ACHN (cell line): ENCODE measurements at regions not wholly inside any gene's neighbourhood (a gene's known extent, or its start where the extent isn't known, plus 50 kb on each side); places are given as distances from the start of the nearest gene placed in this dataset.

Source experiments
- DNase-seq: peaks from one replicate; pipeline ENCODE4 v3.0.0-alpha.2; 2015
- in situ Hi-C: cut with HindIII; loops from 2 replicates; pipeline ENCODE4 v1.10.0; 2017; ENCODE audit warnings: low sequenced_read_pairs, low pct_ligation_motif_present, low pct_unique_long_range_greater_than_20kb

DNA sequence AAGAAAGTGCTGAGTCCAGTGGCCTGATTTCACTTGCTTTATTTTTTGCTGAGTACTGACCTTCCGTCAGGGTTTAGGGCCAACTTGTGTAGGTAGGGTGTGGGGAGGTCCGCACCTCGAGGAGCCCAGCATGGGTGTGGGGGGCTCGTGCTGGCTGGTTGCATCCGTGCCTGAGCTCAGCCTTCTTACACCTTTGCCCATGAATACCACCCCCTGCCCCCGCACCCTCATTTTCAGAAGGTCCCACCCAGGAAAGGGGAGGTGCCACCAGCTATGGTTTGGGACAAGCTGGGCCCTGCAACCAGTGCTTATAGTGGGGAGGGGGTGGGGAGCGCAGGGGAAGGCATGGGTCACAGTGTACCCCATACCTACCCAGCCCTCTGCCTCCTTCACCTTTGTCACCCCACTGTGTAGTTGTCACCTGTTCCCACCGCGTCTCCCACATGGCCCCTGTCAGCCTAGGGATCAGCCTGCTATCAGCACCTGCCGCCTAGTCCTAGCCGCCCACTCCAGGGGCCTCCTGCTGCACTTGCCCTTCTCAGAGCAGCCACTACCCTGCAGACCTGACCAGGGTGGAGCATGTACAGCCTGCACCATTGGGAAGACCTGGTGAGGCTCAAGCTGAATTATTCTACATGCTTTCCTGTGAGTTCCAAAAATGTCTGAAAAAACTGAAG lies 146.2 kb upstream of the RET start:
- in situ Hi-C loops = no loop called here
- DNase-seq = no peak

DNA sequence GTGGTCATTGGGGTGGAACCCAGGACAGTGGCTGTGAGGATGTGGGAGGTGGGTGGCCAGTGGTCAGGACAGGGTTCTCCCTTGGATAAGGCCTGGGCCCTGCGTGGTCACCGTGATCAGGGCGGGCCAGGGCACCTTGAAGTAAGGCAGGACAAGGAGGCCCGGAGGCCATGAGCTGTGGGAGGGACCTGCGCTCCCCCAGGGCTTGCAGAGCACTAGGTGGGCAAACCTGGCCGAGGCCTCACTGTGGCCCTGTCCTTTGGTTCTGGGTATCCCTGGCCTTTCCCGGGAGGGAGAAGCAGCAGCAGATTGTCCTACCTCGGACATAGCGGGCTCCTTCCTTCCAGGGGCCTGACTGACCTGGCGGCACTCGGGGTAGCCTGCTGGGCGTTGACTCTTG lies 144.8 kb upstream of the RET start:
- DNase-seq = no peak
- in situ Hi-C loops = no loop called here

DNA sequence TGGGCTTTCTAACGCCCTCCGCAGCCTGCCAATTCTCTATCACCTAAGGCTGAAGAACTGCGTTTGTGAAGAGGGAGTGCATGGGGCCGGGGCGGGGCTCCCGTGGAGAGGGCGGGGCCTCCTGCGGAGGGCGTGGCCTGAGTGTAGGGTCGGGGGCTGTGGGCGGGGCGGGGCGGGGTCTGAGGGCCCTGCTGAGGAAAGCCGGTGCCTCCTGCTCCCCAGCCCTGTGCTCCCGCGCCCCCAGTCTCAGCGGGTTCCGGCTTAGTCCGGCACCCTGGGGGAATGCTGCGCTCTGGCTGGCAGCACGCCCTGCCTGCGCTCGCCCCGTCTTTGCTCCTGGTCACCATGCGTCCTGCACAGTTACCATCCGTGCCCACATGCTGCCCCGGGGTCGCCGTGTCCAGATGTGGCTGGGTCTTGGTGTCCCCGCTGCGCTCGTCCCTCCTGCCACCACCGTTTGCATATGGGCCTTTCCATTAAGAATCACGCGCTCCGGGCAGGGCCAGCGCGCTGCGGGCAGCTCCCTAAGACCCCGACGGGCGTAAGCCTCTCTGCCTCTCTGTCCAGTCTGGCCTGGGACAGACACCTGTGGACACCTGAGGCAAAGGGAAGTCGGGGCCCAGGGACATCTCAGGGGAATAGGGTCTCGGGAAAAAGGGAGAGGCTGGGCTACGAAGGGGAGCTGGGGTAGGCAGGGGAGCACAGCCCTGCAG lies 144.0 kb upstream of the RET start:
- in situ Hi-C loops = no loop called here
- no peak for DNase-seq

DNA sequence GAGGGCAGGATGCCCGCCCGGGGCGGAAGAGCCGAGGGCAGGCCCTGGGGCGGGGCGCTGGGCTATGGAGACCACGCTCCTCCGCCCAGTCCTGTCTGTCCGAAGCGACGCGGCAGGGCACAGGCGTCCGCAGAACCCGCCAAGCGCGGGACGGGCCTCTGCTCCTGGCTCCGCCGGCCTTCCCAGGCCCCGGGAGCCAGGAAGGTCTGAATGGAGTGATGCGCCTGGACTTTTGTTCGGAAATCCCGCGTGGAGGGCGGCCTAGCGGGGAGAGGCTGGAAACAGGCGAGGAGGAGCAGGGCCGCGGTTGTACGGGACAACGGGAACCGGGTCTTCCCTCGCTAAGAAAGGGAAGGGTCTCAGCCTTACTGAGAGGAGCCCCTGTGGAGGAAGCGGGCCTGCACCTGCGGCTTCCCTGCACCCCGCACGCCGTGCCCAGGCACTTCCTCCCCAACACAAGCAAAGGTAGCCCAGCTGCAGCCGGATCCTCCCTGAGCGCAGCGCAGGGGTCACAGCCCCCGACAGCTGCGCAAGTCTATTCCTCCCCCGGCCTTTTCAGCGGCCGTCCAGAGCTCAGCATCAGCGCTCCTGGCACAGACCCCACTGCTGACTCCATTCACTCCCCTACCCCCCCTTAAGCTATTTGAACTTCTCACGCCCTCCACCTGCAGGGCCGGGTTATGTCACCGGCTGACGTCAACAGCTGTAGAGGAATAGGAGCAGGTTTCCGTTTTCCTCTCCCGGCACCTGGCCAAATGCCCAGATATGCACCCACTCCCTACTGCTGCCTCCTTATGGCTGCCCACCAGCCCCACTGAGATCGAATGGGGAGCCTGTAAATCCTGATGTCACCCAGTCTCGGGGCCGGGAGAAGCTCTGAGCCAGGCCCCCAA lies 143.2 kb upstream of the RET start:
- DNase-seq = no peak
- in situ Hi-C loops = no loop called here

DNA sequence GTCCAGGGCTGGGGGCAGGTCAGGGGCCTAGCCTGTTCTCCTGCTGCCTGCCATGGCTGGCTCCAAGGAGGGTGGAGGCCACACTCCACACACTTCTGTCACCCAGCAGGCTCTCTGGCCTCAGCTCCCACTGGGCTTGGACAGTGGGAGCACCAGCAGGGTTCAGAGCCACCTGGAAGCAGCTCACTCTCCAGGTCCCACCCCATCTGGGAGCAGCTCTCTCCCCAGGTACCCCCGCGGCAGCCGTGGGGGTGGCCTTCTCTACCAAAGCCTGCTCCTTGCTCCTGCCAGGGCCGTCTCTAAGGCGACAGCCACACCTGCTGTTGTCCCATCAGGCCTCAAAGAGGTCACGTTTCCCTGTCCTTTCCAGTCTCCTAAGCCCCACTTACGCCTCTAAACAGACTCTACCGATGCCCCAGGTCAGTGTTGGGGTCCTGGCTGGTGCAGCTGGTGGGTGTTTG lies 142.5 kb upstream of the RET start:
- DNase-seq = no peak
- in situ Hi-C loops = no loop called here

DNA sequence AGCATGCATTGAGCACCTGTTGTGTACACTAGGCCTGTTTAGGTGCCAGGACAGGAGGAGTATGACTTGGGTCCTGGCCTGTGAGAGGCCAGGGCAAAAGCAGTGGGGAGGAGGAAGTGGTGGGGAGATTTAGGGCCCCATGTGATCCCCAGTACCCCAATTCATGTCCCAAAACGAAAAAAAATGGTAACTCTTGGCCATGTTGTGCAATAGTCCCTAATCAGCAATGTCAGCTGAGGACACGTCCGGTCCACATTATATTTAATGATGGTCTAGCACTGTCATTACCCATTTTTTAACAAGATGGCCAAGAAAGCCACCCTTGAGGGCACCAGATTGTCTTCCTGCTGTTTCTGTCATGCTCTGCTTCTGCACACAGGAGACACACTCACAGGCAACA lies 142.0 kb upstream of the RET start:
- DNase-seq = no peak
- in situ Hi-C loops = no loop called here

DNA sequence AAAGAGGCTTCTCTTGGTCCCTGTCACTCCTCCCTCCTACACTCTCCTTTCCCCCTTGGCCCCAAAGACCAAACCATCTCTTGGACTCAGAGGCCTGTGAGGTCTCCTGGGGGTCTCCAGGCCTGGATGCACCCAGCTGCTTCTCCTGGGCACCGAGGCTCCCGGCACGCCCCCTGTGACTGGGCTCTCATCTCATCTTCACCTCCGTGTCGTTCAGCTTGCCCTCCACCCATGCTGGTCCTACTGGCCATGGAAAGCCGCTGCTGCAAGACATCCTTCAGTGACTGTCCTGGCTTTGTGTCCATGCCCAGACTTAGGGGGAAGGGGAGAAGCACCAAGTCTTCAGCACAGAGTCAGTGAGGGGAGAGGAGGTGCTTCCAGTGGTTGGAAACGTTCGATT lies 141.4 kb upstream of the RET start:
- in situ Hi-C loops = no loop called here
- DNase-seq = no peak

DNA sequence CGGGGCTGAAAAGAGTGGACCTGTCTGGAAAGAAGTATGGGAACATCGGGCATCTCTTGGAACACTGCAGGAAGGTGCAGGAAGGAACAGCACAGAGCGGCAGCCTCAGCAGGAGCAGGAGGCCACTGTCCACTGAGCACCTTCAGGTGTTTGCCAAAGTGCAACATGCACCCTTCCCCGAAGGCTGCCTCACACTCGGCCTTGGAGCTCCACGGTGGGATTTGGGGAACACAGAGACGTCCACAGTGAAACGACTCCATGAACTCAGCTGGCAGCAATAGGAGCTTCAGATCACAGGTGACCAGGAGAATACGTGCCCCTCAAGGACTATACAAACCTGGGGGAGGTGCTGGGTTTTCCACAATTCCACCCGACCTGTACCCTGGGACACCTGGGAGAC lies 140.3 kb upstream of the RET start:
- no peak for DNase-seq
- in situ Hi-C loops = no loop called here

DNA sequence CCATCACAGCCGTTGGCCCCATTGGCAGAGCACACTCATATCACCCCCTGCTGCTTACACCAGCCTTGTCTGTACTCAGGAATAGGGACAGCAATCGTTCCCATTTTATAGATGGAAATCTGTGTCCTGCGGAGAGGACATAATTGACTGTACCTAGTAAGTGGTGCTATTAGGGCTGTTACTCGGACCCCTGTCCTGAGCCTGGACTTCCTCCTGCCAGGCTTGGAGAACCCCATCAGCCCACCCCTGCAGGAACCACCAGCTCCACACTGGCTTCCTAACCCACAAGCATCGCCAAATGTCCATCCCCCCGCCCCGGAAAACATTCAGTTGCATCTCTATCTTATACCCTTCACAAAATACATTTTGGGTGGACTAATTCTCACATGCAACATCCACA lies 139.8 kb upstream of the RET start:
- no peak for DNase-seq
- in situ Hi-C loops = no loop called here

DNA sequence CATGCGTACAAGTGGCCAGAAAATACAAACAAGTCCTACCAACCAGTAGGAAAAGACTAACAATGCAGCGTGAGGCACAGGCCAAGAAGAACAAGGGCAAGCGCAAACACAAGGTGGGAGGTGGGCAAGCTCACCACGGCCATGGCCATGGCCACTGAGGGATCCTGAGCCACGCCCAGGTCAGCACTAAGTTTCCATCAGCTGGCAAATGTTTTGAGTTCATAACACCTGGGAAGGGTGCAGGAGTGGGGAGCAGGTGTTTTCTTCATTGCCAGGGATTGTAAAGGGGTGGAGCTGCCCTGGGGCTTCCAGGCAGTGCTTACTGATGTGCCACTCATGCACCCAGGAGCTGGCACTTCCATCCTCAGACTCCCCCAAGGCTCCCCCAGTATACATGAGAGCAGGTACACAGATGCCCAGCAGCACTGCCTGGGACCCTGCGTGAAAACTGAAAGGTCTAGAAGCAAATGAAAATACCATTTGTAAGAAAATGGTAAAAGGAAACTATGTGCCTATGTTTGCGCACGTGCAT lies 139.2 kb upstream of the RET start:
- in situ Hi-C loops = no loop called here
- DNase-seq = no peak

DNA sequence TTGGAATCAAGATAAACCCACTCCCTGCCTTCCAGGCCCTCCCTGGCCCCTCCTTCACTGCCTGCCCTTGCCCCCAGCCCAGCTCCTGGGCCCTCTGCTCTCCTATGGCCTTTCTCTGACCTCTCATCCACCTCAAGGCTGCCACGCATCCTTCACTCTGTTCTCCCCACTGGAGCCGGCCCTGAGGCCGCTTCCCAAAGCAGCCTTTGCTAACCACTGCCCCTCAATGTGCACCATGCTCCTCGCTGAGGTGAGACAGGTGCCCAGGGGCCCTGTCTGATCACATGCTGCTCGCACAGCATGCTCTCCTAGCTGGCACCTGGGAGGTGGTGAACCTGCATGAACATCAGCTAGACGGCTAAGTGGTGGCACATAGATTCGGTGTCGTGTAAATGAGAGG lies 138.5 kb upstream of the RET start:
- in situ Hi-C loops = no loop called here
- no peak for DNase-seq

DNA sequence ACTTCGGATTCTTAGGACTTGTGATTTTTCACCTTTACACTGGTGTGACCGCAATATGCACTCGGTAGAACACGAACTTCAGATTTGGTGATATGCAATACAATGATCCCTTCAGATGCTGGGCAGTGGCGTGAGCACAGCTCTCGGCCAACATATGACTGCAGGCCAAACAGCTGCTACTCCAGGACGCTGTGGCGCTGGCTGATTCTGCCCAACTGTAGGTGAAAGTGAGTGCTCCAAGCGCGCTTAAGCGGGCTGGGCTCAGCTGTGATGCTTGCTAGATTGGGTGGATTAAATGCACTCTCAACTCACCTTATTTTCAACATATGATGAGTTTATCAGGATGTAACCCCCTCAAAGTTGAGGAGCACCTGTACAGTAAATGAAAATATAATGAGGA lies 137.6 kb upstream of the RET start:
- in situ Hi-C loops = no loop called here

DNA sequence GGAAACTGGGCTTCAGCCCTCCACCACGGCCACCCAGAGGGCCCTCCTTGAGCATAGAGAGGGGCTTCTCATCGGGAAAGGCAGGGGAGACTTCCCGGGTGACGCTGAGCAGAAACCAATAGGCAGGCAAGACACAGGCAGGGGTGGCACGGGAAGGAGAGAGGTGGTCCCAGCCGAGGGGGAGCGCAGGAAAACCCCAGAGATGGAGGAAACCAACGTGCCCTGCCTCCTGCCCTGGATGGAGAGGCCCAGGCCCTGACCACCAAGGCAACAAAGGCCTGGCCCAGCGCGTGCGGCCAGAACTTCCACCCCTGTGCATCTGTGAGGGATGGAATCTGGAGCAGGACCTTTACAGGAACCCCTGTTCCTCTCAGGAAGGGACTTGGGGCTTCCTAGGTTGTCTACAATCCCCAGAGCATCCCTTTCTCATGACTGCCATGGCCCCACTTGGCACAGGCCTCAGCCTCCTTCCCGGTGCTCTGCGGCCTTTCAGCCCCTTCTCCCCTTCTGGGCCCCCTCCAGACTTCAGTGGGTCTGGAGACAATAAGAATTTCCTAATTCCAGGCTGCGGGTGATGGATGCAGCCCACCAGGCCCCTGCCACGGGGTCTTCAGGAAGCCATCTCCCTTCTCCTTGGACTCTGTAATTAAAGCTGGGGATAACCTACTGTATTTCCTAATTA lies 137.0 kb upstream of the RET start:
- DNase-seq = no peak
- in situ Hi-C loops = no loop called here

More for the DNA sequence above, 137.6 kb upstream of the RET start:
- DNase-seq = no peak

DNA sequence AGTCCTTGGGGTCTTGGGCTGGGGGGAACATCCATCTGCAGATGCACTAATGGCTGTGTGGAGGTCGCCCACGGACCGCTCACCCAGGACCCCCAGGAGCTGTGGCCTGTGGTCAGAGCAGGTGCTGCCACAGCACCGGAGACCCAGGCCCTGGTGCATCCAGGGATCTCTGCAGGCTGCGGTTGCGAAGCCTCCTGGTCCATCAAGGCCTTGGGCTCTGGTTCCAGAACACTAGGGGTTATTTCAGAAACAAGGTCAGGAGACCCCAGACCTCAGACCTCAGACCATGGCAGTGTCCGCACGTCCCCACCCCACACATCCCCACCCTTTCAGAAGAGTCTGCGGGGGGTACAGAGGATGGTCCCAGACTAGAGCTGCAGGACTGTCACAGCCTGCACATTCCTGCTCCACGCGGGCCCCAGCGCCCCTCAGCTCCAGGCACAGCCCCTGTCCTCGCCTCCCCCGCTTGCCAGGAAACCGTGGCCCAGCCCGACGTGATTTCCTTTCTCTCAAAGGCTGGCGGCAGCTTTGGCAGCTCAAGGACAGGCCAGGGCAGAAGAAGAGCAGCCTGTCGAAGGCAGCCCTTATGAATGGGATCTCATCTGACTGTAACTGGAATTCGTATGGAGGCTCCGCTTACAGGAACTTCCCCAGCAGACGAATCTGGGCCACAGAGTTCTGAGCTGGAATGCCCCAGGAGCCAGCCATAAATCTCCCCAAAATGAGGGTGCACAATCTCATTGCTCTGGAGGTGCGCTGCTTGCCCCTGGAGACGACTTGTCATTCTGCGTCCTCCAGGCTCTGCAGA lies 136.2 kb upstream of the RET start:
- in situ Hi-C loops = no loop called here

DNA sequence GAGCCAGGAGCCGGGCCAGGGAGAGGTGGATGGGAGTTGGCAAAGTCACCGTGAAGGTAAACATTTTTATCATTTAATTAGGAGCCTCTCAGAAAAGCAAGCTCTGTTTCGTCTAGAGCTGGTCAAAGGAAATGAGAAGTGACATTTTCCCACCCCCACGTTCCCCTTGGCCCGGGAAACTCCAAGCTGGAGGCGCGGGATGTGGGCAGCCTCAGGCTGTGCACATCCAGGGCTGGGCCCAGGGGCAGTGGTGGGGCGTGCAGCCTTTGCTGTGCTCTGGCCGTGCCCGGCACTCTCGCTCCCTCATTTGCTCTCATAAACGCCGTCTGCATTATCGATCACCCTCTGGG lies 135.6 kb upstream of the RET start:
- in situ Hi-C loops = no loop called here
- no peak for DNase-seq

More for the DNA sequence above, 136.2 kb upstream of the RET start:
- no peak for DNase-seq

DNA sequence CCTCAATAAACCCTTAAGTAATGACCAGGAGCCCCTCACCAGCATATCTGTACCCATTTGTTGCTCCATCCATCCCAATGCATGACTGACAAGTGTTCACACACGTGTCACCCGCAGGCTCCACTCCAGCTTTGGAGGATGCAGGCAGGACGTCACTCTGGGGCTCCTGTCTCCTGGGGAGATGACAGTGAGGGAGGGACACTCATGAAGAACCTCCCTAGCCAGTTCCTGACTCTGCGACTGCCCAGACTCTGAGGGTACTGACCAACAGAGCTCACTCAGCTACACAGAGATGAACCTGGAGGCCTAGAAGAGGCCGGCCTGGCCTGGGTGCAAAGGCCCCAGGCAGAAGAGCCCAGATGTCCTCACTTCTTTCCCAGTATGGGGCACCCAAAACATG lies 135.1 kb upstream of the RET start:
- no peak for DNase-seq
- in situ Hi-C loops = no loop called here

DNA sequence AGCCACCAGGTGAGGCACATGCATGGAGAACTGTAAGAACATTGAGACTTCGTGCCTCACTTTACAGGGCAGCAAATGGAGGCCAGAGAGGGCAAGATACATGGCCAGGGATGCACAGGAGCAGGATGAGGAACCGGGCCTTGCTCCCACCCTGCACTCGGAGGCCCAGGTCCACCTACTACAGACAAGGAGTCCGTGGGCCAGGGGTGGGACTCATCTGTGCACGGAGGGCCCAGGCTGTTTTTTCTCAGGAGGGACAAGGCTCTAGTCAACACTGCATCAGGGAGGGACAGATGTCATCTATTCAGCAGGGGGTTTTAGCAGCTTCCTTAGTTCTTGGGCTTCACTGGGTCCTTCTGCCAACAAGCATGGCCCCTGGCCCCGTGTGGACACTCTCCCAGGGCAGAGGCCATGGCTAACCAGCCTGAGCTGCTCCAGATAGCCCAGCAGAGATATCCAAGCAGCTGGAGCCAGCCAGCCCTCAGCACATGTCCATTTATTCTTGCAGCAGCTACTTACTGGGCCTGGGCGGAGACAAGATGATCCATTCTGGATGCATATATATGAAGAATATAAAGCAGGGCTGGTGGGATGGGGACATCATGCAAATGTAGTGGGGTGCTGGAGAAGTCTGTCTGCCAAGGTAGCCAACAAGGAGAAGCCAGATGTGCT lies 134.5 kb upstream of the RET start:
- DNase-seq = no peak
- in situ Hi-C loops = no loop called here
